HepG2 (cell line): ENCODE measurements at regions not wholly inside any gene's neighbourhood (a gene's known extent, or its start where the extent isn't known, plus 50 kb on each side); places are given as distances from the start of the nearest gene placed in this dataset.

Experiments
- ATAC-seq: fragments of 200-7000 bp; cut with Tn5 transposase; 3 replicates; pipeline ENCODE4 v1.9.1; 2020; ENCODE audit warnings: mild to moderate bottlenecking, moderate library complexity
- BruUV-seq: library from RNA; stranded (reverse); fragments of 400-500 nt; replicated peaks from 2 replicates; lab custom pipeline; 2021; lab: Mats Ljungman, UMichigan
- CTCF ChIA-PET: fragments of 300-600 bp; formaldehyde crosslinking; extraction: SDS; loops from one replicate; lab custom pipeline; 2021; ENCODE audit warnings: low total read pairs, inconsistent platforms, low intra/inter-chr PET ratio; lab: Yijun Ruan, JAX
- POLR2A ChIA-PET: fragments of 350-600 bp; sonication (Branson Sonifier 250); formaldehyde crosslinking; loops from one replicate; lab custom pipeline; 2020; ENCODE audit warnings: antibody characterized with exemption, inconsistent platforms; lab: Yijun Ruan, JAX
- DNase-seq: peaks from one replicate; pipeline ENCODE4 v3.0.0-alpha.2; 2015; ENCODE audit warnings: low spot score
- FAIRE-seq: peaks from 3 replicates; lab custom pipeline; 2011; peaks lifted over from hg19 to GRCh38; lab: Jason Lieb, UNC
- H2AFZ ChIP-seq: one replicate; pipeline ENCODE4 v1.6.1; 2011; ENCODE audit warnings: low read length, inconsistent platforms
- H3K27ac ChIP-seq: fragments of 300-600 bp; 3 replicates; pipeline ENCODE4 v1.8.0; 2011; ENCODE audit warnings: mixed run types, mild to moderate bottlenecking, mixed read lengths, low read length, inconsistent platforms; ENCODE audit not compliant: insufficient read depth; ENCODE audit errors: extremely low read length
- H3K27me3 ChIP-seq, 2 experiments: fragments of 200-600 bp in 1 of 2; 2 replicates in 1 of 2; 3 replicates in 1 of 2; pipeline versions ENCODE4 v1.6.0 to v1.8.0; 2011; ENCODE audit warnings: low read length in 2 of 2, mild to moderate bottlenecking in 2 of 2, moderate library complexity in 2 of 2, inconsistent platforms in 1 of 2; ENCODE audit not compliant: insufficient read depth in 2 of 2, control insufficient read depth in 1 of 2
- H3K36me3 ChIP-seq, 2 experiments: fragments of 200-600 bp in 1 of 2; replicated peaks in 1 of 2; 2 replicates in 1 of 2; 3 replicates in 1 of 2; pipeline versions ENCODE4 v1.5.1 to v1.8.0; 2011; ENCODE audit warnings: low read length in 2 of 2, inconsistent platforms in 1 of 2; ENCODE audit not compliant: insufficient read depth in 2 of 2, control insufficient read depth in 1 of 2
- H3K4me1 ChIP-seq: 2 replicates; pipeline ENCODE4 v1.5.1; 2012; ENCODE audit warnings: low read length, inconsistent platforms; ENCODE audit not compliant: insufficient read depth
- H3K4me2 ChIP-seq: 2 replicates; pipeline ENCODE4 v1.6.0; 2011; ENCODE audit warnings: low read depth, low read length, inconsistent platforms
- H3K4me3 ChIP-seq, 3 experiments: fragments of 200-600 bp in 1 of 3; sonication (generic), shearing (Covaris generic) in 1 of 3; replicated peaks in 1 of 3; 2 replicates each; pipeline ENCODE4 v1.5.1; 2011 to 2016; ENCODE audit warnings: low read length in 3 of 3, inconsistent platforms in 2 of 3, low read depth in 2 of 3, mild to moderate bottlenecking in 2 of 3, control low read depth in 1 of 3, mixed read lengths in 1 of 3; ENCODE audit not compliant: insufficient read depth in 1 of 3
- H3K79me2 ChIP-seq: one replicate; pipeline ENCODE4 v1.6.1; 2011; ENCODE audit warnings: low read length, inconsistent platforms; ENCODE audit not compliant: insufficient read depth
- H3K9ac ChIP-seq: 2 replicates; pipeline ENCODE4 v1.6.0; 2011; ENCODE audit warnings: mild to moderate bottlenecking, low read depth, low read length, inconsistent platforms; ENCODE audit not compliant: insufficient read depth
- H3K9me3 ChIP-seq: 2 replicates; pipeline ENCODE4 v1.5.1; 2012; ENCODE audit warnings: mild to moderate bottlenecking, low read length
- H4K20me1 ChIP-seq: 2 replicates; pipeline ENCODE4 v1.6.0; 2011; ENCODE audit warnings: inconsistent platforms, mild to moderate bottlenecking, low read length, moderate library complexity; ENCODE audit not compliant: insufficient read depth
- ARHGAP35 ChIP-seq: sonication (generic); formaldehyde crosslinking; IDR thresholded peaks from 2 replicates; pipeline ENCODE4 v1.9.0; 2022; ENCODE audit warnings: mild to moderate bottlenecking, inconsistent platforms, moderate library complexity, missing genetic modification reagents, borderline replicate concordance
- CHD4 ChIP-seq: fragments of 200-600 bp; sonication (generic); IDR thresholded peaks from 2 replicates; pipeline ENCODE4 v1.7.0; 2017; ENCODE audit warnings: mild to moderate bottlenecking, low read length, borderline replicate concordance
- EEA1 ChIP-seq: sonication (generic); formaldehyde crosslinking; IDR thresholded peaks from 2 replicates; pipeline ENCODE4 v1.5.1; 2020; ENCODE audit warnings: mild to moderate bottlenecking, missing genetic modification reagents, borderline replicate concordance
- ERF ChIP-seq: IDR thresholded peaks from 2 replicates; pipeline ENCODE4 v1.6.1; 2018; ENCODE audit warnings: missing biosample characterization, missing genetic modification reagents
- HNRNPK ChIP-seq: fragments of 200-400 bp; formaldehyde crosslinking; IDR thresholded peaks from 2 replicates; pipeline ENCODE4 v1.6.1; 2018; ENCODE audit warnings: low read length, low read depth, moderate library complexity, mild to moderate bottlenecking; ENCODE audit not compliant: poor library complexity, severe bottlenecking
- KDM1A ChIP-seq: IDR thresholded peaks from 2 replicates; pipeline ENCODE4 v1.6.1; 2016; ENCODE audit warnings: missing compliant biosample characterization
- MXI1 ChIP-seq: IDR thresholded peaks from 3 replicates; pipeline ENCODE4 v1.6.1; 2012; ENCODE audit warnings: low read depth, low read length, inconsistent platforms, borderline replicate concordance
- NAIF1 ChIP-seq: sonication (generic); formaldehyde crosslinking; IDR thresholded peaks from 2 replicates; pipeline ENCODE4 v1.5.0; 2020; ENCODE audit warnings: mild to moderate bottlenecking, missing genetic modification reagents, borderline replicate concordance
- PCBP2 ChIP-seq: fragments of 200-400 bp; formaldehyde crosslinking; optimal IDR thresholded peaks from 2 replicates; pipeline ENCODE3; 2018; ENCODE audit warnings: low read length, low read depth; ENCODE audit not compliant: poor library complexity, severe bottlenecking
- REPIN1 ChIP-seq: sonication (generic); formaldehyde crosslinking; IDR thresholded peaks from 2 replicates; pipeline ENCODE4 v1.8.0; 2022; ENCODE audit warnings: missing genetic modification reagents, low read depth, mild to moderate bottlenecking, borderline replicate concordance
- STAT5B ChIP-seq: sonication (generic); formaldehyde crosslinking; IDR thresholded peaks from 2 replicates; pipeline ENCODE4 v1.4.0; 2020; ENCODE audit warnings: missing genetic modification reagents
- XBP1 ChIP-seq: sonication (generic); formaldehyde crosslinking; IDR thresholded peaks from 2 replicates; pipeline ENCODE4 v1.5.0; 2020; ENCODE audit warnings: missing genetic modification reagents
- ZNF136 ChIP-seq: sonication (generic); formaldehyde crosslinking; IDR thresholded peaks from 2 replicates; pipeline ENCODE4 v1.8.1; 2022; ENCODE audit warnings: low read depth, mild to moderate bottlenecking, moderate library complexity, missing genetic modification reagents
- ZNF510 ChIP-seq: sonication (generic); formaldehyde crosslinking; IDR thresholded peaks from 2 replicates; pipeline ENCODE4 v1.4.0; 2020; ENCODE audit warnings: low read depth, mild to moderate bottlenecking, missing genetic modification reagents
- ZNF619 ChIP-seq: sonication (generic); formaldehyde crosslinking; IDR thresholded peaks from 2 replicates; pipeline ENCODE4 v1.4.0; 2020; ENCODE audit warnings: mild to moderate bottlenecking, missing genetic modification reagents
- ZNF713 ChIP-seq: sonication (generic); formaldehyde crosslinking; IDR thresholded peaks from 2 replicates; pipeline ENCODE4 v1.4.0; 2020; ENCODE audit warnings: mild to moderate bottlenecking, missing genetic modification reagents
- ZNF75D ChIP-seq: sonication (generic); formaldehyde crosslinking; IDR thresholded peaks from 2 replicates; pipeline ENCODE4 v1.8.1; 2023; ENCODE audit warnings: missing genetic modification reagents, mild to moderate bottlenecking, borderline replicate concordance
- WGBS: methylation state at CpG from one replicate; pipeline ENCODE4 v1.1.6; 2017; ENCODE audit warnings: low lambda C conversion rate; 5-methylcytosine and 5-hydroxymethylcytosine counted together
- in situ Hi-C: cut with HindIII; loops from 2 replicates; pipeline ENCODE4 v1.10.0; 2017; ENCODE audit warnings: low pct_unique_long_range_greater_than_20kb; ENCODE audit not compliant: extremely low pct_ligation_motif_present
- intact Hi-C: fragments of 100-400 bp; cut with micrococcal nuclease; formaldehyde crosslinking; loops from one replicate; pipeline ENCODE4 v1.10.0; 2022; ENCODE audit not compliant: unreplicated experiment
- TF ChIP-seq, protein P1 (sequence below): sonication (generic); formaldehyde crosslinking; IDR thresholded peaks from 2 replicates; pipeline ENCODE4 v1.4.0; 2020; ENCODE audit warnings: missing genetic modification reagents
- TF ChIP-seq, protein P2 (sequence below), 2 experiments: fragments of 450-650 bp in 1 of 2; sonication (generic) in 1 of 2; formaldehyde crosslinking; IDR thresholded peaks; 2 replicates each; pipeline versions ENCODE4 v1.5.0 to v1.8.0; 2020 to 2022; ENCODE audit warnings: mild to moderate bottlenecking in 1 of 2, missing genetic modification reagents in 1 of 2
- TF ChIP-seq, protein P3 (sequence below): sonication (generic); formaldehyde crosslinking; IDR thresholded peaks from 2 replicates; pipeline ENCODE4 v1.5.0; 2020; ENCODE audit warnings: mild to moderate bottlenecking, missing genetic modification reagents

DNA sequence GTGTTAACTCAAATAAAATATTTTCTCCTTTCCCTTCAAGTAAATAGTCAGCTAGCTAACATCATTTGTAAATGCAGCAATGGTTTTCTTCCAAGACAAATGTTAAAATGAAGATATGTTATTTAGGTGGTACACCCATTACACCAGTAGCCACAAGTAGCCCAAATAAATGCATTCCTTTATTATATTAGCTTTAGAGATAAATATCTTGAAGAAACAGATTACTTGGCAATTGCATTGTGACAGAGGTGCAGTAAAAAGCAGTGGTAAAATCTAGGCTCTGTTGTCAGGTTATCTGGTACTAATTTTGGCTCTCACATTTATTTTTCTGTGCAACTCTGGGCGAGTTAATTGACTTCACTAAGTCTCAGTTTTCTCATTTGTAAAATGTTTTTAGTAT is 193.0 kb downstream of the NAA11 start:
- ATAC-seq (no peak), FAIRE-seq (no peak), DNase-seq (no peak)
- H3K79me2 ChIP-seq, result no peaks in the 10 kb centered on the region
- BruUV-seq, result no TSS peak
- H4K20me1 ChIP-seq, result no peaks in the 10 kb centered on the region
- no peak overlapping the region for H3K27ac ChIP-seq
- TF ChIP-seq ARHGAP35 (no peak), STAT5B (CRISPR knock-in tag) (no peak), ZNF619 (CRISPR knock-in tag) (no peak), PCBP2 (no peak), ZNF136 (CRISPR knock-in tag) (no peak), HNRNPK (no peak), XBP1 (CRISPR knock-in tag) (no peak), REPIN1 (no peak), ERF (CRISPR knock-in tag) (no peak), KDM1A (CRISPR knock-in tag) (no peak), CHD4 (no peak), EEA1 (no peak), NAIF1 (CRISPR knock-in tag) (no peak), ZNF713 (no peak), MXI1 (no peak), ZNF510 (no peak), ZNF75D (CRISPR knock-in tag) (no peak)
- TF ChIP-seq, protein P1, sequence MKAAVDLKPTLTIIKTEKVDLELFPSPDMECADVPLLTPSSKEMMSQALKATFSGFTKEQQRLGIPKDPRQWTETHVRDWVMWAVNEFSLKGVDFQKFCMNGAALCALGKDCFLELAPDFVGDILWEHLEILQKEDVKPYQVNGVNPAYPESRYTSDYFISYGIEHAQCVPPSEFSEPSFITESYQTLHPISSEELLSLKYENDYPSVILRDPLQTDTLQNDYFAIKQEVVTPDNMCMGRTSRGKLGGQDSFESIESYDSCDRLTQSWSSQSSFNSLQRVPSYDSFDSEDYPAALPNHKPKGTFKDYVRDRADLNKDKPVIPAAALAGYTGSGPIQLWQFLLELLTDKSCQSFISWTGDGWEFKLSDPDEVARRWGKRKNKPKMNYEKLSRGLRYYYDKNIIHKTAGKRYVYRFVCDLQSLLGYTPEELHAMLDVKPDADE (CRISPR knock-in tag), result no peak
- TF ChIP-seq, protein P2, sequence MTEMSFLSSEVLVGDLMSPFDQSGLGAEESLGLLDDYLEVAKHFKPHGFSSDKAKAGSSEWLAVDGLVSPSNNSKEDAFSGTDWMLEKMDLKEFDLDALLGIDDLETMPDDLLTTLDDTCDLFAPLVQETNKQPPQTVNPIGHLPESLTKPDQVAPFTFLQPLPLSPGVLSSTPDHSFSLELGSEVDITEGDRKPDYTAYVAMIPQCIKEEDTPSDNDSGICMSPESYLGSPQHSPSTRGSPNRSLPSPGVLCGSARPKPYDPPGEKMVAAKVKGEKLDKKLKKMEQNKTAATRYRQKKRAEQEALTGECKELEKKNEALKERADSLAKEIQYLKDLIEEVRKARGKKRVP (CRISPR knock-in tag; IDR thresholded peaks at IDR 0.05), result no peak
- TF ChIP-seq, protein P3, sequence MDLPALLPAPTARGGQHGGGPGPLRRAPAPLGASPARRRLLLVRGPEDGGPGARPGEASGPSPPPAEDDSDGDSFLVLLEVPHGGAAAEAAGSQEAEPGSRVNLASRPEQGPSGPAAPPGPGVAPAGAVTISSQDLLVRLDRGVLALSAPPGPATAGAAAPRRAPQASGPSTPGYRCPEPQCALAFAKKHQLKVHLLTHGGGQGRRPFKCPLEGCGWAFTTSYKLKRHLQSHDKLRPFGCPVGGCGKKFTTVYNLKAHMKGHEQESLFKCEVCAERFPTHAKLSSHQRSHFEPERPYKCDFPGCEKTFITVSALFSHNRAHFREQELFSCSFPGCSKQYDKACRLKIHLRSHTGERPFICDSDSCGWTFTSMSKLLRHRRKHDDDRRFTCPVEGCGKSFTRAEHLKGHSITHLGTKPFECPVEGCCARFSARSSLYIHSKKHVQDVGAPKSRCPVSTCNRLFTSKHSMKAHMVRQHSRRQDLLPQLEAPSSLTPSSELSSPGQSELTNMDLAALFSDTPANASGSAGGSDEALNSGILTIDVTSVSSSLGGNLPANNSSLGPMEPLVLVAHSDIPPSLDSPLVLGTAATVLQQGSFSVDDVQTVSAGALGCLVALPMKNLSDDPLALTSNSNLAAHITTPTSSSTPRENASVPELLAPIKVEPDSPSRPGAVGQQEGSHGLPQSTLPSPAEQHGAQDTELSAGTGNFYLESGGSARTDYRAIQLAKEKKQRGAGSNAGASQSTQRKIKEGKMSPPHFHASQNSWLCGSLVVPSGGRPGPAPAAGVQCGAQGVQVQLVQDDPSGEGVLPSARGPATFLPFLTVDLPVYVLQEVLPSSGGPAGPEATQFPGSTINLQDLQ, result no peak
- H3K9me3 ChIP-seq, result no peaks in the 10 kb centered on the region
- H3K9ac ChIP-seq, result no peak overlapping the region
- no peak overlapping the region for H3K4me2 ChIP-seq
- WGBS, result 0% methylated on average over 1 of the region's 1 CpG
- intact Hi-C loops, result no loop called here
- H3K4me1 ChIP-seq, result no peaks in the 10 kb centered on the region
- H2AFZ ChIP-seq, result no peak overlapping the region
- no peaks in the 10 kb centered on the region for H3K27me3 ChIP-seq
- ChIA-PET POLR2A (no interaction called here), CTCF (no interaction called here)
- no peak overlapping the region for H3K4me3 ChIP-seq
- in situ Hi-C loops, result no loop called here
- H3K36me3 ChIP-seq, result no peaks in the 10 kb centered on the region
